HG03442 (cell line): ENCODE measurements at regions not wholly inside any gene's neighbourhood (a gene's known extent, or its start where the extent isn't known, plus 50 kb on each side); places are given as distances from the start of the nearest gene placed in this dataset.
"Not testable (repeated sequence)": the region's sequence is repeated elsewhere in the genome, so short reads cannot be mapped to it uniquely, and the experiment has no call there.

Source experiments
- ATAC-seq: cut with Tn5 transposase; IDR thresholded peaks from one replicate; pipeline ENCODE4 v1.9.1; 2021; ENCODE audit warnings: mild to moderate bottlenecking, moderate library complexity; ENCODE audit not compliant: unreplicated experiment

GRCh38 chr14:106480287-106480686 is 953.9 kb downstream of the TMEM121 start:
- not testable (repeated sequence) for ATAC-seq

GRCh38 chr14:106482213-106482612 is 955.8 kb downstream of the TMEM121 start:
- not testable (repeated sequence) for ATAC-seq

GRCh38 chr14:106487600-106487999 is 961.2 kb downstream of the TMEM121 start:
- ATAC-seq = no peak

GRCh38 chr14:106488291-106488690 is 961.9 kb downstream of the TMEM121 start:
- no peak for ATAC-seq

- ATAC-seq = no peak
These were observed 962.9 kb downstream of the TMEM121 start for GRCh38 chr14:106489112-106489881.

- no peak for ATAC-seq
These were observed 964.1 kb downstream of the TMEM121 start for GRCh38 chr14:106490442-106490841.

GRCh38 chr14:106491851-106492250 is 965.5 kb downstream of the TMEM121 start:
- no peak for ATAC-seq

GRCh38 chr14:106493962-106494823 is 967.8 kb downstream of the TMEM121 start:
- no peak for ATAC-seq

- no peak for ATAC-seq
These were observed 974.2 kb downstream of the TMEM121 start for GRCh38 chr14:106500571-106500970.

GRCh38 chr14:106501898-106502297 is 975.5 kb downstream of the TMEM121 start:
- ATAC-seq = no peak

- ATAC-seq = no peak
These were observed 979.0 kb downstream of the TMEM121 start for GRCh38 chr14:106505366-106505765.

- ATAC-seq = no peak
These were observed 980.5 kb downstream of the TMEM121 start for GRCh38 chr14:106506881-106507305.

- ATAC-seq = no peak
These were observed 981.0 kb downstream of the TMEM121 start for GRCh38 chr14:106507354-106507753.

- no peak for ATAC-seq
These were observed 981.8 kb downstream of the TMEM121 start for GRCh38 chr14:106508216-106508615.

- ATAC-seq = no peak
These were observed 982.8 kb downstream of the TMEM121 start for GRCh38 chr14:106509176-106509575.

GRCh38 chr14:106509807-106510206 is 983.4 kb downstream of the TMEM121 start:
- no peak for ATAC-seq

- no peak for ATAC-seq
These were observed 984.8 kb downstream of the TMEM121 start for GRCh38 chr14:106511006-106511799.

GRCh38 chr14:106511800-106512198 is 985.4 kb downstream of the TMEM121 start:
- ATAC-seq = no peak

- no peak for ATAC-seq
These were observed 986.9 kb downstream of the TMEM121 start for GRCh38 chr14:106513302-106513701.

- no peak for ATAC-seq
These were observed 991.9 kb downstream of the TMEM121 start for GRCh38 chr14:106518054-106518943.
